GM13977 (cell line): ENCODE measurements at regions not wholly inside any gene's neighbourhood (a gene's known extent, or its start where the extent isn't known, plus 50 kb on each side); places are given as distances from the start of the nearest gene placed in this dataset.
"Not testable (repeated sequence)": the region's sequence is repeated elsewhere in the genome, so short reads cannot be mapped to it uniquely, and the experiment has no call there.

Experiments used
- DNase-seq: peaks from one replicate; pipeline ENCODE4 v3.0.0; 2012; ENCODE audit warnings: low spot score
- CTCF ChIP-seq: IDR thresholded peaks from 2 replicates; pipeline ENCODE4 v1.5.1; 2012; ENCODE audit warnings: mild to moderate bottlenecking, control low read depth; ENCODE audit not compliant: insufficient read depth; ENCODE audit errors: extremely low read depth, missing control alignments
- in situ Hi-C: fragments of 300-500 bp; cut with MboI; formaldehyde crosslinking; loops from one replicate; pipeline ENCODE4 v1.12.0; 2022; ENCODE audit warnings: low sequenced_read_pairs, low pct_unique_long_range_greater_than_20kb, mixed read lengths, inconsistent platforms; ENCODE audit not compliant: unreplicated experiment

- TF ChIP-seq CTCF, result no peak
- in situ Hi-C loops, result no loop called here
- no peak for DNase-seq
These were observed 341.6 kb upstream of the NRSN1 start for GRCh38 chr6:23784301-23784919.

- no peak for TF ChIP-seq CTCF
- DNase-seq, result no peak
- in situ Hi-C loops, result no loop called here
These were observed 335.3 kb upstream of the NRSN1 start for GRCh38 chr6:23790756-23791155.

- no peak for DNase-seq
- in situ Hi-C loops, result no loop called here
- TF ChIP-seq CTCF, result no peak
These were observed 329.0 kb upstream of the NRSN1 start for GRCh38 chr6:23797041-23797440.

GRCh38 chr6:23804289-23804688, 321.7 kb upstream of the NRSN1 start:
- in situ Hi-C loops, DNase-seq: not testable (repeated sequence)

- in situ Hi-C loops, DNase-seq: not testable (repeated sequence)
These were observed 304.9 kb upstream of the NRSN1 start for GRCh38 chr6:23821141-23821540.

GRCh38 chr6:23823421-23823820, 302.6 kb upstream of the NRSN1 start:
- in situ Hi-C loops, result no loop called here
- DNase-seq, result no peak
- no peak for TF ChIP-seq CTCF

GRCh38 chr6:23826572-23826971, 299.4 kb upstream of the NRSN1 start:
- no peak for TF ChIP-seq CTCF
- DNase-seq, result no peak
- in situ Hi-C loops, result no loop called here

GRCh38 chr6:23828861-23829260, 297.2 kb upstream of the NRSN1 start:
- in situ Hi-C loops, result no loop called here
- no peak for DNase-seq
- no peak for TF ChIP-seq CTCF
